ENCODE measurements at regions not wholly inside any gene's neighbourhood (a gene's known extent, or its start where the extent isn't known, plus 50 kb on each side); places are given as distances from the start of the nearest gene placed in this dataset.

GRCh38 chr6:156316583-156317125 is 460.5 kb upstream of the ARID1B start:
- Histone ChIP-seq H3K27ac (ENCODE audit: low read depth in 1 of 2, low read length in 1 of 2) (no peak overlapping the region), H3K4me3 (ENCODE audit: low read length in 2 of 2) (no peak overlapping the region), H3K27me3 (ENCODE audit: control insufficient read depth in 2 of 2, insufficient read depth in 1 of 2, low read length in 1 of 2) (no peaks in the 10 kb centered on the region), H3K36me3 (ENCODE audit: control insufficient read depth in 2 of 2, insufficient read depth in 2 of 2, low read length in 1 of 2) (no peaks in the 10 kb centered on the region), H3K4me1 (ENCODE audit: control insufficient read depth in 2 of 2, insufficient read depth in 2 of 2, low read length in 2 of 2) (no peaks in the 10 kb centered on the region), H3K9me3 (ENCODE audit: control insufficient read depth in 2 of 2, insufficient read depth in 1 of 2, low read length in 1 of 2) (no peaks in the 10 kb centered on the region)
- DNase-seq (ENCODE audit: low read depth in 6 of 9, low spot score in 9 of 9), result no peak
- 98% methylated on average over 11 of the region's 11 CpGs for WGBS

- H3K4me1 ChIP-seq (ENCODE audit: control insufficient read depth in 2 of 2, insufficient read depth in 2 of 2, low read length in 2 of 2), result no peaks in the 10 kb centered on the region
- no peak for DNase-seq (ENCODE audit: low read depth in 6 of 9, low spot score in 9 of 9)
- no peaks in the 10 kb centered on the region for H3K27me3 ChIP-seq (ENCODE audit: control insufficient read depth in 2 of 2, insufficient read depth in 1 of 2, low read length in 1 of 2)
- no peaks in the 10 kb centered on the region for H3K36me3 ChIP-seq (ENCODE audit: control insufficient read depth in 2 of 2, insufficient read depth in 2 of 2, low read length in 1 of 2)
- H3K9me3 ChIP-seq (ENCODE audit: control insufficient read depth in 2 of 2, insufficient read depth in 1 of 2, low read length in 1 of 2), result no peaks in the 10 kb centered on the region
- no peak overlapping the region for H3K27ac ChIP-seq (ENCODE audit: low read depth in 1 of 2, low read length in 1 of 2)
- WGBS, result 98% methylated on average over 4 of the region's 4 CpGs
- no peak overlapping the region for H3K4me3 ChIP-seq (ENCODE audit: low read length in 2 of 2)
Measured at GRCh38 chr6:156315146-156315545, 462.0 kb upstream of the ARID1B start.

- Histone ChIP-seq H3K36me3 (ENCODE audit: control insufficient read depth in 2 of 2, insufficient read depth in 2 of 2, low read length in 1 of 2) (no peaks in the 10 kb centered on the region), H3K4me3 (ENCODE audit: low read length in 2 of 2) (no peak overlapping the region), H3K4me1 (ENCODE audit: control insufficient read depth in 2 of 2, insufficient read depth in 2 of 2, low read length in 2 of 2) (no peaks in the 10 kb centered on the region), H3K27me3 (ENCODE audit: control insufficient read depth in 2 of 2, insufficient read depth in 1 of 2, low read length in 1 of 2) (no peaks in the 10 kb centered on the region), H3K9me3 (ENCODE audit: control insufficient read depth in 2 of 2, insufficient read depth in 1 of 2, low read length in 1 of 2) (no peaks in the 10 kb centered on the region), H3K27ac (ENCODE audit: low read depth in 1 of 2, low read length in 1 of 2) (no peak overlapping the region)
- no peak for DNase-seq (ENCODE audit: low read depth in 6 of 9, low spot score in 9 of 9)
- WGBS, result 95% methylated on average over 3 of the region's 3 CpGs
Measured at GRCh38 chr6:156313037-156313436, 464.1 kb upstream of the ARID1B start.

- no peak overlapping the region for H3K27ac ChIP-seq (ENCODE audit: low read depth in 1 of 2, low read length in 1 of 2)
- no peaks in the 10 kb centered on the region for H3K27me3 ChIP-seq (ENCODE audit: control insufficient read depth in 2 of 2, insufficient read depth in 1 of 2, low read length in 1 of 2)
- no peak for DNase-seq (ENCODE audit: low read depth in 6 of 9, low spot score in 9 of 9)
- no peaks in the 10 kb centered on the region for H3K36me3 ChIP-seq (ENCODE audit: control insufficient read depth in 2 of 2, insufficient read depth in 2 of 2, low read length in 1 of 2)
- no peaks in the 10 kb centered on the region for H3K9me3 ChIP-seq (ENCODE audit: control insufficient read depth in 2 of 2, insufficient read depth in 1 of 2, low read length in 1 of 2)
- no peak overlapping the region for H3K4me3 ChIP-seq (ENCODE audit: low read length in 2 of 2)
- H3K4me1 ChIP-seq (ENCODE audit: control insufficient read depth in 2 of 2, insufficient read depth in 2 of 2, low read length in 2 of 2), result no peaks in the 10 kb centered on the region
Measured at GRCh38 chr6:156311291-156311690, 465.9 kb upstream of the ARID1B start.

GRCh38 chr6:156310701-156311100 is 466.5 kb upstream of the ARID1B start:
- Histone ChIP-seq H3K9me3 (ENCODE audit: control insufficient read depth in 2 of 2, insufficient read depth in 1 of 2, low read length in 1 of 2) (no peaks in the 10 kb centered on the region), H3K4me1 (ENCODE audit: control insufficient read depth in 2 of 2, insufficient read depth in 2 of 2, low read length in 2 of 2) (no peaks in the 10 kb centered on the region), H3K4me3 (ENCODE audit: low read length in 2 of 2) (no peak overlapping the region), H3K27me3 (ENCODE audit: control insufficient read depth in 2 of 2, insufficient read depth in 1 of 2, low read length in 1 of 2) (no peaks in the 10 kb centered on the region), H3K27ac (ENCODE audit: low read depth in 1 of 2, low read length in 1 of 2) (no peak overlapping the region), H3K36me3 (ENCODE audit: control insufficient read depth in 2 of 2, insufficient read depth in 2 of 2, low read length in 1 of 2) (no peaks in the 10 kb centered on the region)
- DNase-seq (ENCODE audit: low read depth in 6 of 9, low spot score in 9 of 9), result no peak
- 95% methylated on average over 6 of the region's 6 CpGs for WGBS

GRCh38 chr6:156309017-156309416 is 468.2 kb upstream of the ARID1B start:
- Histone ChIP-seq H3K27ac (ENCODE audit: low read depth in 1 of 2, low read length in 1 of 2) (no peak overlapping the region), H3K9me3 (ENCODE audit: control insufficient read depth in 2 of 2, insufficient read depth in 1 of 2, low read length in 1 of 2) (no peaks in the 10 kb centered on the region)
- 96% methylated on average over 7 of the region's 7 CpGs for WGBS

GRCh38 chr6:156308604-156309003 is 468.6 kb upstream of the ARID1B start:
- WGBS, result 94% methylated on average over 3 of the region's 3 CpGs

More at GRCh38 chr6:156309017-156309416, 468.2 kb upstream of the ARID1B start:
- DNase-seq (ENCODE audit: low read depth in 6 of 9, low spot score in 9 of 9), result no peak
- Histone ChIP-seq H3K4me3 (ENCODE audit: low read length in 2 of 2) (no peak overlapping the region), H3K4me1 (ENCODE audit: control insufficient read depth in 2 of 2, insufficient read depth in 2 of 2, low read length in 2 of 2) (no peaks in the 10 kb centered on the region), H3K27me3 (ENCODE audit: control insufficient read depth in 2 of 2, insufficient read depth in 1 of 2, low read length in 1 of 2) (no peaks in the 10 kb centered on the region), H3K36me3 (ENCODE audit: control insufficient read depth in 2 of 2, insufficient read depth in 2 of 2, low read length in 1 of 2) (no peaks in the 10 kb centered on the region)

GRCh38 chr6:156306531-156306930 is 470.6 kb upstream of the ARID1B start:
- Histone ChIP-seq H3K4me1 (ENCODE audit: control insufficient read depth in 2 of 2, insufficient read depth in 2 of 2, low read length in 2 of 2) (no peaks in the 10 kb centered on the region), H3K4me3 (ENCODE audit: low read length in 2 of 2) (no peak overlapping the region), H3K36me3 (ENCODE audit: control insufficient read depth in 2 of 2, insufficient read depth in 2 of 2, low read length in 1 of 2) (no peaks in the 10 kb centered on the region), H3K9me3 (ENCODE audit: control insufficient read depth in 2 of 2, insufficient read depth in 1 of 2, low read length in 1 of 2) (no peaks in the 10 kb centered on the region), H3K27me3 (ENCODE audit: control insufficient read depth in 2 of 2, insufficient read depth in 1 of 2, low read length in 1 of 2) (no peaks in the 10 kb centered on the region), H3K27ac (ENCODE audit: low read depth in 1 of 2, low read length in 1 of 2) (no peak overlapping the region)
- DNase-seq (ENCODE audit: low read depth in 6 of 9, low spot score in 9 of 9), result no peak
- WGBS, result 96% methylated on average over 3 of the region's 3 CpGs

More at GRCh38 chr6:156308604-156309003, 468.6 kb upstream of the ARID1B start:
- H3K27ac ChIP-seq (ENCODE audit: low read depth in 1 of 2, low read length in 1 of 2), result no peak overlapping the region
- no peaks in the 10 kb centered on the region for H3K9me3 ChIP-seq (ENCODE audit: control insufficient read depth in 2 of 2, insufficient read depth in 1 of 2, low read length in 1 of 2)
- H3K27me3 ChIP-seq (ENCODE audit: control insufficient read depth in 2 of 2, insufficient read depth in 1 of 2, low read length in 1 of 2), result no peaks in the 10 kb centered on the region
- no peak overlapping the region for H3K4me3 ChIP-seq (ENCODE audit: low read length in 2 of 2)
- no peaks in the 10 kb centered on the region for H3K36me3 ChIP-seq (ENCODE audit: control insufficient read depth in 2 of 2, insufficient read depth in 2 of 2, low read length in 1 of 2)
- H3K4me1 ChIP-seq (ENCODE audit: control insufficient read depth in 2 of 2, insufficient read depth in 2 of 2, low read length in 2 of 2), result no peaks in the 10 kb centered on the region
- DNase-seq (ENCODE audit: low read depth in 6 of 9, low spot score in 9 of 9), result no peak

- H3K27ac ChIP-seq (ENCODE audit: low read depth in 1 of 2, low read length in 1 of 2), result no peak overlapping the region
- no peaks in the 10 kb centered on the region for H3K9me3 ChIP-seq (ENCODE audit: control insufficient read depth in 2 of 2, insufficient read depth in 1 of 2, low read length in 1 of 2)
- H3K4me1 ChIP-seq (ENCODE audit: control insufficient read depth in 2 of 2, insufficient read depth in 2 of 2, low read length in 2 of 2), result peaks cover 0 to 8% of the 10 kb centered on the region in 2 donors
- H3K4me3 ChIP-seq (ENCODE audit: low read length in 2 of 2), result no peak overlapping the region
- no peaks in the 10 kb centered on the region for H3K36me3 ChIP-seq (ENCODE audit: control insufficient read depth in 2 of 2, insufficient read depth in 2 of 2, low read length in 1 of 2)
- H3K27me3 ChIP-seq (ENCODE audit: control insufficient read depth in 2 of 2, insufficient read depth in 1 of 2, low read length in 1 of 2), result no peaks in the 10 kb centered on the region
- DNase-seq (ENCODE audit: low read depth in 6 of 9, low spot score in 9 of 9), result no peak
- 98% methylated on average over 1 of the region's 1 CpG for WGBS
Measured at GRCh38 chr6:156283091-156283490, 494.1 kb upstream of the ARID1B start.

- Histone ChIP-seq H3K9me3 (ENCODE audit: control insufficient read depth in 2 of 2, insufficient read depth in 1 of 2, low read length in 1 of 2) (no peaks in the 10 kb centered on the region), H3K4me1 (ENCODE audit: control insufficient read depth in 2 of 2, insufficient read depth in 2 of 2, low read length in 2 of 2) (peaks cover 0 to 8% of the 10 kb centered on the region in 2 donors), H3K4me3 (ENCODE audit: low read length in 2 of 2) (no peak overlapping the region), H3K27ac (ENCODE audit: low read depth in 1 of 2, low read length in 1 of 2) (no peak overlapping the region), H3K36me3 (ENCODE audit: control insufficient read depth in 2 of 2, insufficient read depth in 2 of 2, low read length in 1 of 2) (no peaks in the 10 kb centered on the region), H3K27me3 (ENCODE audit: control insufficient read depth in 2 of 2, insufficient read depth in 1 of 2, low read length in 1 of 2) (no peaks in the 10 kb centered on the region)
- no peak for DNase-seq (ENCODE audit: low read depth in 6 of 9, low spot score in 9 of 9)
- WGBS, result 92% methylated on average over 1 of the region's 1 CpG
Measured at GRCh38 chr6:156282087-156282486, 495.1 kb upstream of the ARID1B start.
